Glutamatergic neuron (in vitro differentiated cells): ENCODE measurements at regions not wholly inside any gene's neighbourhood (a gene's known extent, or its start where the extent isn't known, plus 50 kb on each side); places are given as distances from the start of the nearest gene placed in this dataset.

ENCODE experiments used
- DNase-seq: peaks from one replicate; pipeline ENCODE4 v3.0.0; 2022
- H3K27ac Mint-ChIP-seq: one replicate; pipeline ENCODE4 v1.8.0; 2020; ENCODE audit warnings: mild to moderate bottlenecking, mixed read lengths, inconsistent platforms; ENCODE audit not compliant: unreplicated experiment
- H3K27me3 Mint-ChIP-seq: one replicate; pipeline ENCODE4 v1.8.0; 2020; ENCODE audit warnings: mild to moderate bottlenecking, moderate library complexity, mixed read lengths, inconsistent platforms; ENCODE audit not compliant: unreplicated experiment
- H3K36me3 Mint-ChIP-seq: one replicate; pipeline ENCODE4 v1.8.0; 2020; ENCODE audit warnings: mild to moderate bottlenecking, mixed read lengths, inconsistent platforms; ENCODE audit not compliant: unreplicated experiment
- H3K4me1 Mint-ChIP-seq: one replicate; pipeline ENCODE4 v1.8.0; 2020; ENCODE audit warnings: mild to moderate bottlenecking, low read depth, mixed read lengths, inconsistent platforms; ENCODE audit not compliant: unreplicated experiment
- H3K4me3 Mint-ChIP-seq: one replicate; pipeline ENCODE4 v1.8.0; 2020; ENCODE audit warnings: mild to moderate bottlenecking, mixed read lengths, inconsistent platforms; ENCODE audit not compliant: unreplicated experiment
- H3K9me3 Mint-ChIP-seq: one replicate; pipeline ENCODE4 v1.8.0; 2020; ENCODE audit warnings: mild to moderate bottlenecking, moderate library complexity, mixed read lengths, inconsistent platforms; ENCODE audit not compliant: unreplicated experiment
- TF ChIP-seq, protein P1 (sequence below): fragments of 200-600 bp; sonication (generic); IDR thresholded peaks from one replicate; pipeline ENCODE4 v1.5.0; 2021; ENCODE audit not compliant: partially characterized antibody, unreplicated experiment

- H3K4me1 Mint-ChIP-seq, result no peaks in the 10 kb centered on the region
- H3K9me3 Mint-ChIP-seq, result no peaks in the 10 kb centered on the region
Observed at GRCh38 chr18:60050821-60051220, 151.0 kb downstream of the PMAIP1 start.

GRCh38 chr18:60049172-60049571, 149.4 kb downstream of the PMAIP1 start:
- no peak overlapping the region for H3K27ac Mint-ChIP-seq
- TF ChIP-seq, protein P1, sequence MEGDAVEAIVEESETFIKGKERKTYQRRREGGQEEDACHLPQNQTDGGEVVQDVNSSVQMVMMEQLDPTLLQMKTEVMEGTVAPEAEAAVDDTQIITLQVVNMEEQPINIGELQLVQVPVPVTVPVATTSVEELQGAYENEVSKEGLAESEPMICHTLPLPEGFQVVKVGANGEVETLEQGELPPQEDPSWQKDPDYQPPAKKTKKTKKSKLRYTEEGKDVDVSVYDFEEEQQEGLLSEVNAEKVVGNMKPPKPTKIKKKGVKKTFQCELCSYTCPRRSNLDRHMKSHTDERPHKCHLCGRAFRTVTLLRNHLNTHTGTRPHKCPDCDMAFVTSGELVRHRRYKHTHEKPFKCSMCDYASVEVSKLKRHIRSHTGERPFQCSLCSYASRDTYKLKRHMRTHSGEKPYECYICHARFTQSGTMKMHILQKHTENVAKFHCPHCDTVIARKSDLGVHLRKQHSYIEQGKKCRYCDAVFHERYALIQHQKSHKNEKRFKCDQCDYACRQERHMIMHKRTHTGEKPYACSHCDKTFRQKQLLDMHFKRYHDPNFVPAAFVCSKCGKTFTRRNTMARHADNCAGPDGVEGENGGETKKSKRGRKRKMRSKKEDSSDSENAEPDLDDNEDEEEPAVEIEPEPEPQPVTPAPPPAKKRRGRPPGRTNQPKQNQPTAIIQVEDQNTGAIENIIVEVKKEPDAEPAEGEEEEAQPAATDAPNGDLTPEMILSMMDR, result no peak
- peaks cover 2% of the 10 kb centered on the region for H3K27me3 Mint-ChIP-seq
- no peaks in the 10 kb centered on the region for H3K36me3 Mint-ChIP-seq
- no peaks in the 10 kb centered on the region for H3K9me3 Mint-ChIP-seq
- no peaks in the 10 kb centered on the region for H3K4me1 Mint-ChIP-seq
- no peak for DNase-seq
- no peak overlapping the region for H3K4me3 Mint-ChIP-seq

More at GRCh38 chr18:60050821-60051220, 151.0 kb downstream of the PMAIP1 start:
- Mint-ChIP-seq H3K4me3 (no peak overlapping the region), H3K27me3 (peaks cover 2% of the 10 kb centered on the region), H3K27ac (no peak overlapping the region), H3K36me3 (no peaks in the 10 kb centered on the region)
- TF ChIP-seq, protein P1, result no peak
- no peak for DNase-seq

GRCh38 chr18:60047556-60047955, 147.8 kb downstream of the PMAIP1 start:
- Mint-ChIP-seq H3K9me3 (no peaks in the 10 kb centered on the region), H3K27me3 (peaks cover 2% of the 10 kb centered on the region), H3K36me3 (no peaks in the 10 kb centered on the region), H3K27ac (no peak overlapping the region), H3K4me3 (no peak overlapping the region), H3K4me1 (no peaks in the 10 kb centered on the region)
- DNase-seq, result no peak
- TF ChIP-seq, protein P1, result no peak

- no peaks in the 10 kb centered on the region for H3K4me1 Mint-ChIP-seq
- TF ChIP-seq, protein P1, result no peak
- no peak overlapping the region for H3K27ac Mint-ChIP-seq
- H3K27me3 Mint-ChIP-seq, result peaks cover 2% of the 10 kb centered on the region
- H3K36me3 Mint-ChIP-seq, result no peaks in the 10 kb centered on the region
- no peak for DNase-seq
- no peak overlapping the region for H3K4me3 Mint-ChIP-seq
- no peaks in the 10 kb centered on the region for H3K9me3 Mint-ChIP-seq
Observed at GRCh38 chr18:60044290-60045006, 144.7 kb downstream of the PMAIP1 start.

- no peak overlapping the region for H3K27ac Mint-ChIP-seq
- no peaks in the 10 kb centered on the region for H3K4me1 Mint-ChIP-seq
- H3K4me3 Mint-ChIP-seq, result no peak overlapping the region
- H3K9me3 Mint-ChIP-seq, result no peaks in the 10 kb centered on the region
- no peaks in the 10 kb centered on the region for H3K36me3 Mint-ChIP-seq
- DNase-seq, result no peak
- H3K27me3 Mint-ChIP-seq, result no peaks in the 10 kb centered on the region
- TF ChIP-seq, protein P1, result no peak
Observed at GRCh38 chr18:60040971-60041370, 141.2 kb downstream of the PMAIP1 start.
